Cardiac muscle cell (in vitro differentiated cells and primary cell): ENCODE measurements at regions not wholly inside any gene's neighbourhood (a gene's known extent, or its start where the extent isn't known, plus 50 kb on each side); places are given as distances from the start of the nearest gene placed in this dataset.
"Not testable (repeated sequence)": the region's sequence is repeated elsewhere in the genome, so short reads cannot be mapped to it uniquely, and the experiment has no call there.

Source experiments
- DNase-seq, 2 donors: peaks; one replicate each; pipeline versions ENCODE4 v3.0.0 to v3.0.0-alpha.2; 2010 to 2017; ENCODE audit warnings: low read depth in 1 of 2, low spot score in 1 of 2
- H3K27ac ChIP-seq: fragments of 200-600 bp; sonication (generic); 2 replicates; pipeline ENCODE4 v1.5.1; 2016
- H3K27me3 ChIP-seq: fragments of 200-600 bp; sonication (generic); 2 replicates; pipeline ENCODE4 v1.6.0; 2016; ENCODE audit warnings: control low read depth
- H3K36me3 ChIP-seq: fragments of 200-600 bp; sonication (generic); 2 replicates; pipeline ENCODE4 v1.5.1; 2016; ENCODE audit warnings: control low read depth
- H3K4me1 ChIP-seq: fragments of 200-600 bp; sonication (generic); 2 replicates; pipeline ENCODE4 v1.8.1; 2017; ENCODE audit warnings: low read depth, mild to moderate bottlenecking, mixed run types
- H3K4me3 ChIP-seq: fragments of 200-600 bp; sonication (generic); 2 replicates; pipeline ENCODE4 v1.5.1; 2016; ENCODE audit warnings: mild to moderate bottlenecking
- H3K9me3 ChIP-seq: fragments of 200-600 bp; sonication (generic); 2 replicates; pipeline ENCODE4 v1.5.1; 2017; ENCODE audit warnings: low read depth, mild to moderate bottlenecking, control low read depth
- CTCF ChIP-seq: IDR thresholded peaks from 2 replicates; pipeline ENCODE4 v1.5.1; 2012; ENCODE audit warnings: low read depth, mild to moderate bottlenecking, low read length

- DNase-seq = peak in 1 of 2 donors; percentile 0
- Histone ChIP-seq H3K9me3 (no peaks in the 10 kb centered on the region), H3K36me3 (no peaks in the 10 kb centered on the region), H3K27ac (no peak overlapping the region), H3K4me1 (no peaks in the 10 kb centered on the region), H3K27me3 (no peaks in the 10 kb centered on the region), H3K4me3 (no peak overlapping the region)
- no peak for TF ChIP-seq CTCF
Observed at GRCh38 chrX:101749436-101749835, 89.8 kb upstream of the ARMCX2 start.

- H3K27ac ChIP-seq = no peak overlapping the region
- no peaks in the 10 kb centered on the region for H3K36me3 ChIP-seq
- TF ChIP-seq CTCF = no peak
- H3K4me1 ChIP-seq = no peaks in the 10 kb centered on the region
- no peaks in the 10 kb centered on the region for H3K27me3 ChIP-seq
- H3K9me3 ChIP-seq = no peaks in the 10 kb centered on the region
- no peak overlapping the region for H3K4me3 ChIP-seq
- no peak for DNase-seq
Observed at GRCh38 chrX:101745046-101745445, 85.4 kb upstream of the ARMCX2 start.

GRCh38 chrX:101744085-101744484, 84.4 kb upstream of the ARMCX2 start:
- H3K27me3 ChIP-seq = no peaks in the 10 kb centered on the region
- TF ChIP-seq CTCF = no peak
- peak in 1 of 2 donors; percentile 1 for DNase-seq

GRCh38 chrX:101740642-101741041, 81.0 kb upstream of the ARMCX2 start:
- no peak for DNase-seq
- H3K4me1 ChIP-seq = no peaks in the 10 kb centered on the region
- no peak for TF ChIP-seq CTCF
- H3K4me3 ChIP-seq = no peak overlapping the region
- no peak overlapping the region for H3K27ac ChIP-seq
- H3K9me3 ChIP-seq = no peaks in the 10 kb centered on the region
- no peaks in the 10 kb centered on the region for H3K36me3 ChIP-seq
- H3K27me3 ChIP-seq = no peaks in the 10 kb centered on the region

More at GRCh38 chrX:101744085-101744484, 84.4 kb upstream of the ARMCX2 start:
- Histone ChIP-seq H3K4me3 (no peak overlapping the region), H3K36me3 (no peaks in the 10 kb centered on the region), H3K27ac (no peak overlapping the region), H3K4me1 (no peaks in the 10 kb centered on the region), H3K9me3 (no peaks in the 10 kb centered on the region)

GRCh38 chrX:101738867-101739266, 79.2 kb upstream of the ARMCX2 start:
- not testable (repeated sequence) for H3K9me3 ChIP-seq, DNase-seq, H3K27ac ChIP-seq, H3K4me3 ChIP-seq, H3K27me3 ChIP-seq, H3K4me1 ChIP-seq, H3K36me3 ChIP-seq

GRCh38 chrX:101738411-101738810, 78.8 kb upstream of the ARMCX2 start:
- not testable (repeated sequence) for H3K9me3 ChIP-seq, H3K4me1 ChIP-seq, H3K36me3 ChIP-seq, H3K27me3 ChIP-seq, H3K4me3 ChIP-seq, DNase-seq, H3K27ac ChIP-seq

GRCh38 chrX:101736651-101737050, 77.0 kb upstream of the ARMCX2 start:
- Histone ChIP-seq H3K27ac (no peak overlapping the region), H3K4me3 (no peak overlapping the region), H3K9me3 (no peaks in the 10 kb centered on the region), H3K27me3 (no peaks in the 10 kb centered on the region), H3K4me1 (no peaks in the 10 kb centered on the region), H3K36me3 (no peaks in the 10 kb centered on the region)
- no peak for DNase-seq
- no peak for TF ChIP-seq CTCF
